IMR-90 (cell line): ENCODE measurements at regions not wholly inside any gene's neighbourhood (a gene's known extent, or its start where the extent isn't known, plus 50 kb on each side); places are given as distances from the start of the nearest gene placed in this dataset.

Experiments used
- BHLHE40 ChIP-seq: fragments of 150-350 bp; IDR thresholded peaks from 2 replicates; pipeline ENCODE4 v1.6.1; 2016; ENCODE audit warnings: mild to moderate bottlenecking, low read depth, low read length
- CEBPB ChIP-seq: IDR thresholded peaks from 2 replicates; pipeline ENCODE4 v1.6.1; 2012; ENCODE audit warnings: low read depth, low read length, improper control_type of control experiment
- CHD1 ChIP-seq: IDR thresholded peaks from 2 replicates; pipeline ENCODE4 v1.6.1; 2012; ENCODE audit warnings: low read depth, low read length, improper control_type of control experiment
- MAFK ChIP-seq: IDR thresholded peaks from 2 replicates; pipeline ENCODE4 v1.6.1; 2012; ENCODE audit warnings: low read depth, low read length, improper control_type of control experiment
- MAZ ChIP-seq: IDR thresholded peaks from 2 replicates; pipeline ENCODE4 v1.6.1; 2012; ENCODE audit warnings: low read depth, mild to moderate bottlenecking, low read length, improper control_type of control experiment, moderate library complexity, borderline replicate concordance
- MXI1 ChIP-seq: IDR thresholded peaks from 2 replicates; pipeline ENCODE4 v1.6.1; 2012; ENCODE audit warnings: low read depth, mild to moderate bottlenecking, low read length, moderate library complexity, borderline replicate concordance
- POLR2A ChIP-seq: IDR thresholded peaks from 2 replicates; pipeline ENCODE4 v1.6.1; 2012; ENCODE audit warnings: mild to moderate bottlenecking, low read depth, low read length
- RAD21 ChIP-seq: IDR thresholded peaks from 2 replicates; pipeline ENCODE4 v1.6.1; 2012; ENCODE audit warnings: low read length, improper control_type of control experiment
- RCOR1 ChIP-seq: IDR thresholded peaks from 2 replicates; pipeline ENCODE4 v1.6.1; 2012; ENCODE audit warnings: mild to moderate bottlenecking, low read length, improper control_type of control experiment; ENCODE audit not compliant: insufficient replicate concordance
- RFX5 ChIP-seq: IDR thresholded peaks from 2 replicates; pipeline ENCODE4 v1.8.0; 2012; ENCODE audit warnings: low read depth, mild to moderate bottlenecking, low read length, moderate library complexity
- SMC3 ChIP-seq: fragments of 150-350 bp; IDR thresholded peaks from 2 replicates; pipeline ENCODE4 v1.6.1; 2016; ENCODE audit warnings: low read depth, mild to moderate bottlenecking, antibody characterized with exemption, low read length, moderate library complexity
- TF ChIP-seq, protein P1 (sequence below): fragments of 150-350 bp; IDR thresholded peaks from 2 replicates; pipeline ENCODE4 v1.6.1; 2017; ENCODE audit warnings: mild to moderate bottlenecking, antibody characterized with exemption, low read length, low read depth
- TF ChIP-seq, protein P2 (sequence below): conservative IDR thresholded peaks from 2 replicates; pipeline ENCODE4 v1.5.1; 2012; ENCODE audit warnings: mild to moderate bottlenecking, low read depth, low read length, improper control_type of control experiment

DNA sequence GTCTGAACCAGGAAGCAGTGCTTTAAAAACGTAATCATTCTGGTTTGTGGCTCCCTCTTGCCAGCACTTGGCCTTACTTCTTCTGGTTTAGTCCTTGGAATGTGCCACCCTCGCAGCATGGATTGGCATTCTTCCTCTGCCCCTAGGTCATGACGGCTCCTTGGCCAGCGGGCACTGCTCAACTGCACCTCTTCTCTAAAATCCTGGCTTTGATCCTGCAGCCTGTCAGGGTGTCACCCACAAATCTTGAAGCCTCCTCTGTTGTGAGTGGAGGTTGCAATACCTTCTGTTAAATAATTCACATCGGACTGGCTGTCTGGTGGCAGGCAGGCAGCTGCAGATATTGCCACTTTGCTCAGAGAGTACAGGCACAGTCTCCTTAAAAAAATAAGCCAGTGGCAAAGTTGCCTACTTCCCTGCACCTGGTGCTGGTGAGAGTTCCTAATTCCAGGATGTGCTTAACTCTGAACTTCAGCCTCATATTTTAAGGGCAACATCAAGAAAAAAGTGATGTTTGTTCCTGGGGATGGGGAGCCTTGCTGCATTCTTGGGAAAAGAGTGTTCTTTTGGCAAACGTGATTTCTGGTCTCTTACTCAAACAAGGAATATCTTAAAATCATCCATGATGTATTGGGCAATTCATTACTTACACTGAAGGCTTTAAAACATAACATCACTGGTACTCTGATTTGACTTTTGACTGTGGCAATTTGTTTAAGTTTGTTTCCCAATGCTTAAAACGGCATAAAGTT lies 179.8 kb downstream of the FOXA2 start:
- TF ChIP-seq, protein P1, sequence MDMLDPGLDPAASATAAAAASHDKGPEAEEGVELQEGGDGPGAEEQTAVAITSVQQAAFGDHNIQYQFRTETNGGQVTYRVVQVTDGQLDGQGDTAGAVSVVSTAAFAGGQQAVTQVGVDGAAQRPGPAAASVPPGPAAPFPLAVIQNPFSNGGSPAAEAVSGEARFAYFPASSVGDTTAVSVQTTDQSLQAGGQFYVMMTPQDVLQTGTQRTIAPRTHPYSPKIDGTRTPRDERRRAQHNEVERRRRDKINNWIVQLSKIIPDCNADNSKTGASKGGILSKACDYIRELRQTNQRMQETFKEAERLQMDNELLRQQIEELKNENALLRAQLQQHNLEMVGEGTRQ: no peak
- TF ChIP-seq, protein P2, sequence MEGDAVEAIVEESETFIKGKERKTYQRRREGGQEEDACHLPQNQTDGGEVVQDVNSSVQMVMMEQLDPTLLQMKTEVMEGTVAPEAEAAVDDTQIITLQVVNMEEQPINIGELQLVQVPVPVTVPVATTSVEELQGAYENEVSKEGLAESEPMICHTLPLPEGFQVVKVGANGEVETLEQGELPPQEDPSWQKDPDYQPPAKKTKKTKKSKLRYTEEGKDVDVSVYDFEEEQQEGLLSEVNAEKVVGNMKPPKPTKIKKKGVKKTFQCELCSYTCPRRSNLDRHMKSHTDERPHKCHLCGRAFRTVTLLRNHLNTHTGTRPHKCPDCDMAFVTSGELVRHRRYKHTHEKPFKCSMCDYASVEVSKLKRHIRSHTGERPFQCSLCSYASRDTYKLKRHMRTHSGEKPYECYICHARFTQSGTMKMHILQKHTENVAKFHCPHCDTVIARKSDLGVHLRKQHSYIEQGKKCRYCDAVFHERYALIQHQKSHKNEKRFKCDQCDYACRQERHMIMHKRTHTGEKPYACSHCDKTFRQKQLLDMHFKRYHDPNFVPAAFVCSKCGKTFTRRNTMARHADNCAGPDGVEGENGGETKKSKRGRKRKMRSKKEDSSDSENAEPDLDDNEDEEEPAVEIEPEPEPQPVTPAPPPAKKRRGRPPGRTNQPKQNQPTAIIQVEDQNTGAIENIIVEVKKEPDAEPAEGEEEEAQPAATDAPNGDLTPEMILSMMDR: no peak
- TF ChIP-seq POLR2A (no peak), RAD21 (no peak), MXI1 (no peak), CEBPB (no peak), MAFK (no peak), BHLHE40 (no peak), MAZ (no peak), CHD1 (no peak), SMC3 (no peak), RFX5 (no peak), RCOR1 (no peak)
